GM04503 (cell line): ENCODE measurements at regions not wholly inside any gene's neighbourhood (a gene's known extent, or its start where the extent isn't known, plus 50 kb on each side); places are given as distances from the start of the nearest gene placed in this dataset.
"Not testable (repeated sequence)": the region's sequence is repeated elsewhere in the genome, so short reads cannot be mapped to it uniquely, and the experiment has no call there.

Source experiments
- DNase-seq: peaks from one replicate; pipeline ENCODE4 v3.0.0-alpha.2; 2012; ENCODE audit warnings: low read depth

DNA sequence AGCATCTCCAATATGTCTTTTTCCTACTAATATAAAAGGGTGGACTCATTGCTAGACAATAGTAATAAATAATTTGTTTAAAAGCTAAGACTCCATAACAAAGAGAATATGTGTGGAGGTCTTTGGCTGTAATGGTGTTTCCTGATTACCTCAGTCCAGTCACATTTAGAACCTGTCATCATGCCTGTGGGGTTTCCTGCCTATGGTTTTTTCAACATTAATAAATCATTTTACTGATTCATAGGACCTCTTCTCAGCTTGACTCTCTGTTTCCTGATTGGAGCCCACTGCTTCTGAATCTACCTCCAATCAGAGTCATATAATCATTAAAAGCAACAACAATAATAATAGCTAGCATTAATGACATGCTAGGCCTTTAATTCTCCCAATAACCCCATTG, 52.4 kb upstream of the GNAI1 start:
- no peak for DNase-seq

DNA sequence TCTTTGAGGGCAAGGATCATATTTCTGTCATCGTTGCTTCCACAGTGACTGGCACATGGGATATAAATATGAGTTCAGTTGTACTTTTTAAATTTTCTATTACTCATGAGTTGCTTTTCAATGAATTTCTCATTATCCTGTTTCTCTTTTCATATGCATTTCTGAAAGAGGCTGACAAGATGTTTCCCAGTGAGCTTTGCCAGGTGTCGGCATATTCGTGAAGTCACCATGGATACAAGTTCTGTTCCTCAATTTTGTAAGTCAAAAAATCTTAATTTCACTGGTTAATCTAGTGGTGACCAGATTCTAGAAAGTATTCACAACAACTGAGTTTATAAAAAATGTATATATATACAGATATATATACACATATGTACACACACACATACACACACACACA, 55.7 kb upstream of the GNAI1 start:
- no peak for DNase-seq

DNA sequence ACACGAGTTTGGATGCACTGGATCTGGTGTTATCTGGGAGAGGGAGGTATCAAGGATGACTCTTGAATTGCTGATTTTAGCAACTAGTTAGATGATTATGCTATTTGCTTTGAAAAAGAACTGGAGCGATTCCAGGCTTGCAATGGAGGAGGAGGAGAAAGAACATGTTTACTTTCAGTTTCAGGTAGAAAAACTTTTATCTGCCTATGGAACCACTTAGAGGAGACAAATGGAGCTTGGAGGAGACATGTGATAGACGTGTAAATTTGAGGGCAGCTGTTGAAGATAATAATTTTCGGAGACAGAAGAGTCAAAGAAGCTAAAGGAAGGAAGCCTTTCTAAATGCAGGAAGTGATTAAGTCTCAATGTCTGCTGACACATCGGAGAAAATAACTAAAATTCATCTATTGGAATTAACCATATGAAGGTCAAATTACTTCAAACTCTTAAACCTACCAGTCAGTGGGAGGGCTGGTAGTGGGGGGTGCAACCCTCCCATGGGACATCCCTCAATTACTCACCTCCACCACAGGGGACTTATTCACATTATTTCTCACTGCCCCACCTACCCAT, 56.4 kb upstream of the GNAI1 start:
- no peak for DNase-seq

DNA sequence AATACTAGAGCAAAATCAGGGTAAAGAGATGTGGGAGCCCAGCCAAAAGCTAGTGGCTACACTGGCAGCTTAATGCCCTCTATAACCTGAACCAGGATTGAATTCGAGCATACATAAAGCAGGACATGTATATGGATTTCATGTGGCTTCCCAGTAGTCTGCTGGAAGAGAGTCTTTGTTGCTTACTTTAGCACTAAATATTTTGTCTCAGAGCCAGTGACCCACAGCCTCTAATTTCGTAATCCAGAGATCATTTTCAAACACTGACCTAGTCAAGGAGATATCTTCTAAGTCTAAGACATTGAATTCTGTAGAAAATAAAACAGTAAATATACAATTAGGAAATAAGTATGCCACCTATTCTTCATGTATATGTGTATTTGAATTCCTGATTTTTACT, 64.2 kb upstream of the GNAI1 start:
- DNase-seq = no peak

DNA sequence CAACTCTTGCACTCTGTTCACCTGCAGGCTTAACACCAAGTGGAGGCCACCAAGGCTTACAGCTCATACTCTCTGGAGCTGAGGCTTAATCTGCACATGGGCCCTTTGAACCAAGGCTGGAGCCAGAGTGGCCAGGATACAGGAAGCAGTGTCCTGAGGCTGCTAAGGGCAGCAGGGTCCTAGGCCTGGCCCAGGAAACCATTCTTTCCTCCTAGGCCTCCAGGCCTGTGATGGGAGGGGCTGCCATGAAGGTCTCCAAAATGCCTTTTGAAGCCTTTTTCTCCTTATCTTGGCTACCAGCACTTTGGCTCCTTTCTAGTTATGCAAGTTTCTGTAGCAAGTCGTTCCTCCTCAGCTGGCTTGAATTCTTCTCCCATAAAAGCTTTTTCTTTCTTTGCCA, 68.0 kb upstream of the GNAI1 start:
- no peak for DNase-seq

DNA sequence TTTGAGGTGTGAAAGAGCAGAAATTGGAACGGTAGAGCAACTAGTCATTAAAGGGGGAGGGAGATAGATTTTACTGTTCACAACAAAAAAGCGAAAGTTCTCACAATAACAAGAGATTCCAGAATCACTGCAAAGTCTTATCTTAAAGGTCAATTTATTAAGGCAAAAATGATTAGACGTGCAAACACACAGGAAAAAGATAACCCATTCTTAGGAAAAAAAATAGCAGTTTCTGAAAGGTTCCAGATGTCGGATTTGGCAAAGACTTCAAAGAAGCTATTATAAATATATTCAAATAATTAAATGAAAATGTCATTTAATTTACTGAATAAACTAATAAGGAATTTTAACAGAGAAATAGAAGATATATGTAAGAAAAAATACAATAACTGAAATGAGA, 70.8 kb upstream of the GNAI1 start:
- DNase-seq = no peak

DNA sequence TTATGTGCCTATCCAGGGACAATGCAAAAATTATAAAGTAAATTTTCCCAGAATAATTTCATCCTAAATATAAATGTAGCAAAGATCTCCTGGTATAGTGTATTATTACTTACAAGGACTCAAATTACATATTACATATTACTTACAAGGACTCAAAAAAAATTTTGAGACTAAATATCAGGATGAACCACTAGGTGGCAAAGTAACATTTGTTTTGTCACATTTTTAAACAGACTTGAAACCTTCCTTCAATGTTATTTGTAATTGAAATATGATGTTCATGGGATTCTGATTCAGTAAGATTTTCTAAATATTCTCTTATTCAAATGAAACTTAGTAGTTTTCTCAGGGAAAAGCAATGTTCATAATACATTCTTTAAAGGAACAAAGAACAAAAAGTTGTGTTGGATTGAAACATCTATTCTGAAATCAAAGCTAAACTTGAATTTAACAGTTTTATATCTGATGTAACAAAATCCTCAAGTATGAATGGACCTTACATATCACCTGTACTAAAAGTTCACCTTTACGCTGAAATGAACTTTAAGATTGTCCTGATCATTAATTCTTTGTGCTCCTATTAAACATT, 74.3 kb upstream of the GNAI1 start:
- DNase-seq = peak; percentile 22

DNA sequence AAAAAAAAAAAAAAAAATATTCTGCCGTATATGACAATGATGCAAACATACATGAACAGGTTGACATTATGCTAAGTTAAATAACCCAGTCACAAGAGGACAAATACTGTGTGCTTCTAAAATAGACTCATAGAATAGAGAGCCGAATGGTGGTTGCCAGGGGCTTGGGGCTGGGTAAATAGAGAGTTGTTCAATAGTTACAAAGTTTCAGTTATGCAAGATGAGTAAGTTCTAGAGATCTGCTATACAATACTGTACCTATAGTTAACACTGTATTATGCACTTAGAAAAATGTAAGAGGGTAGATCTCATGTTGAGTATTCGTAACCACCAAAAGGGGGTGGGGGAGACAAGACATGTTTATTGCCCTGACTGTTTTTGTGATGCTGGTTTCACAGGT, 77.1 kb upstream of the GNAI1 start:
- no peak for DNase-seq

DNA sequence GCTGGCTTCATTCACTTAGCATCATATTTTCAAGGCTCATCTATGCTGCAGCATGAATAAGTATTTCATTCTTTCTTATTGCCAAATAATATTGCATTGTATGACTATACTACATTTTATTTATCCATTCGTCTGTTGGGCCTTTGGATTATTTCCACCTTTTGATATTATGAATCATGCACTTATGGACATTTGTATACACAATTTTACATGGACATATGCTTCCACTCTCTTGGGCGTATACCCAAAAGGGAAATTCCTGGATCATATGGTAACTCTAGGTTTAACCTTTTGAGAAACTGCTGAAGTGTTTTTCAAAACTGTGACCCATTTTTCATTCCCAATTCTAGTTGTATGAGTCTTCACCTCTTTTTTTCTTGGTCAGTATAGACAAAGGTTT, 80.3 kb upstream of the GNAI1 start:
- no peak for DNase-seq

DNA sequence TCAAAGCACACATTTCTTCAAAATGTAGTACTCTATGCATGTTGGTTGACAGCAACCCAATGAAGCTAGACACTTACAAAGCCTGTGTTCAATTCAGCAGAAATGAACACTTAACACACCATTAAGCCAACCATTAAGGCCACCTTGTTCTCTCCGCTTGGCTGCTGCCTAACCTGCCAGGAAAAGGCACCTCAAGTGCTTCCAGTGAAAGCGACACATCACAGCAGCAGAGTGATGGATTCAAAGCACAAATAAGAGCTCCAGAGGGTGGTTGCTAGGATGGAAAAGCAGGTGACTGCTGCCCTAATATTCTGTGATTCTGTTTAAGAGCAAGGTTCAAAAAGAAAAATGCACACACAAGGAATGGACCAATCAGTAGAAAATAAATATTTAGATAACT, 81.5 kb upstream of the GNAI1 start:
- no peak for DNase-seq

DNA sequence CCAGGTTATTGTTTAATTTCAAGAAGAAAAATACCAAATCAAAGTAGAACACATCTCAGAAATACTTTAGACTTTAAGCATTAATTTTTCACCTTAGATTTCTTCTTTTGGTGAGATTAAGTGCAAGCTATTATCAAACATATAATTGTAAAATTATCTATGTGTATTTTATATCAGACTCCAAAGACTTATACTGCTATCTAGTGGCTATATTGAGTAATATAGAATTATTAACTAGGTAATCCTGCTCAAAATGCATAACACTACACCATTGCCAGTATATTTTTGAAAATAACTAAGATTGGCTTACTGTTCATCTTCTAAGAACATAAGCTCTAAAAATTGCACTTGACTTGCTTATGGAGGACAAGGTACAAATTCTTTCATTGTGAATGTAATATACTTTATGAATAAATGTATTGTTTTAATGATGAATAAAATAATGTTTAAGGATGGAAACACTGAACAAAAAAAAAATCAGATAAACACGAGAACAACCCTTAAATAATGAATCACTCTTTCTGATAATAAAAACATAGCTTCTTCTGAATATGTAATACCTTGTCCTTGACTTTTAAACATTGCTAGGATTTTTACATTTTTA, 86.7 kb upstream of the GNAI1 start:
- no peak for DNase-seq

DNA sequence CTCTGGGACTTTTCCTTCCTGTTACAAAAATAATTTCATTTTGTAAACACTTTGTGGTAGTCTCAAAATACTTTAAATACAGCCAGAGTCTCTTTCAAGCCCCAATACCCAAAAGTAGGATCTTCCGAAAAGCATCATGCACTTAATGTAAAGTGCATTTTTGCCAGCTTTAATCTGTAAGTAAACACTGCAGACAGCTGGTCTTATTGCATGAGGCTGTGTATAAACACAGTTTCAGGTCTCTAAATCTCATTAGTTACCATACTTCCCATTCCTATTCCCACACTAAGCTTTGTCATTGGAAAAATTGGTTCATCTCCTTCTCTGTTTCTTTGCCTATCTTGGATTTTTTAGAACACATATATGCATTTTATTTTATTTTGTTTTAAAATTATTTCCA, 87.6 kb upstream of the GNAI1 start:
- no peak for DNase-seq

DNA sequence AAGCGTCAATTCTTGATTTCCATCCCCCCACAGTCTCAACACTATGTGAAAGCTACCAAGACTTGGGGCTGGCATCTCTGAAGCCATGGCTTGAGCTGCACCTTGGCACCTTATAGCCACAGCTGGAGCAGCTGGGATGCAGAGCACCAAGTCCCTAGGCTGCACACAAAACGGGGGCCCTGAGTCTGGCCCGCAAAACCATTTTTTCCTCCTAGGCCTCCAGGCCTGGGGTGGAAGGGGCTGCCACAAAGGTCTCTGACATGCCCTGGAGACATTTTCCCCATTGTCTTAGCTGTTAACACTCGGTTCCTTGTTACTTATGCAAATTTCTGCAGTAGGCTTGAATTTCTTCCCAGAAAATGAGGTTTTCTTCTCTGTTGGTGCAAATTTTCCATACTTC, 89.8 kb upstream of the GNAI1 start:
- DNase-seq = no peak

DNA sequence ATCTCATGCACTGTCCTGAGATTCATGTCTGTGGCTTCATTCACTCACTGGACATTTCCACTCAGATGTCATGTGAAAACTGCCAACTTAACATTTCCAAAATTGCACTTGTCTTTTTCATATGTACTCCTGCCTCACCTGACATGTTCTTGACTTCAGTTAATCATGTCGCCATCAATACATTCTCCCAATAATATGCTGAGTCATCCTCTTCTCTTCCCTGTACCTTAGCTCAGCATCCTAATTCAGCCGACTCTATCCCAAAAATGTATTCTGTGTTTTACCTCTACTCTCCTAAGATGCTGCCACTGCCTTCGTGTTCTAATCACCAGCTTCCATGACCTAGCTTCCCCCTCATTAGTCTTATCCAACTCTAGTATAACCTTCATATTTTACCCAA, 93.9 kb upstream of the GNAI1 start:
- DNase-seq = no peak

DNA sequence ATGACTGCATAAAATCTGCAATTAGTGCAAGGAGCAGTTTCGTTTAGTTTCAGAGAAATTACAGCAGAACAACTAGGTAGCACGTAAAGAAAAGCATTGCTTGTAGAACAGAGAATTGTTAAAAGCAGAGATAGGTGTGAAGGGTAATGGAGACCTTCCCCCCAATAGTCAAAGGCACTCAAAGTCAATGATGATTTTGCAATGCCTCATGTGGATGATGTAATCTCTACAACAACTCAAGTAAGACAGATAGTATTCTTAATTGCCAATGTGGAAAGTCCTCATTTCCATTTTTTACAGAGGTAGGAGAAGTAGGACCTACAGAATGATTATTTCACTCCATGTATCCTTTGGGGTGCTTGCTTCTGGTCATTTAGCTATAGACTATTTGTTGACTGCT, 94.3 kb upstream of the GNAI1 start:
- no peak for DNase-seq

DNA sequence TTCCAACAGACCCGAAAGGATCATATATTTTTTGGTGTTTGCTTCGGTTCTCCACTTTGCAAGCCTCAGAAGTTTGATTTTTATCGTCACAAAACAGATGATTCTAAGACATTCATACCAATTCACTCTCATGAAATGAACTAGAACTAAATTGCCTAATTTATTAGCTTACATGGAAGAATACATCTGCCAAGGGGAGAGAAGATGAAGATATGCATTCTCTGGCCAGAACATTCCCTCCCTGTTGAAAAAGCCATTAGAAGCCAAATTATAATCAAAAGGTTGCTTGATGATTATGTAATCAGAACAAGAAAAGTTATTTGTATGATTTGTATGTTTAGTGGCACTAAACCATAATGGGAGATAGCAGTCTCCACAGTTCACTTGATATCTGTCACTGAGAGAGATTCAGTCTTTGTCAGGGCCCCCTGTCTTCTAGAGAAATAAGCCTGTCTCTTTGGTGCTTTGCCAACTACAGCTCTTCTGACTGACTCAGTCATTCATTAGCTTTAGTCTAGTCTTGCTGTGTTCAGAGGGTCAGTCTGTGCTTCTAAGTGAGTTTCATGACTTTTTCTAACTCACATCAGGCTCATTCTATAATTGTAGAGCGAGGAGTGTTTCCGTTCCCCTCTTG, 95.3 kb upstream of the GNAI1 start:
- no peak for DNase-seq

DNA sequence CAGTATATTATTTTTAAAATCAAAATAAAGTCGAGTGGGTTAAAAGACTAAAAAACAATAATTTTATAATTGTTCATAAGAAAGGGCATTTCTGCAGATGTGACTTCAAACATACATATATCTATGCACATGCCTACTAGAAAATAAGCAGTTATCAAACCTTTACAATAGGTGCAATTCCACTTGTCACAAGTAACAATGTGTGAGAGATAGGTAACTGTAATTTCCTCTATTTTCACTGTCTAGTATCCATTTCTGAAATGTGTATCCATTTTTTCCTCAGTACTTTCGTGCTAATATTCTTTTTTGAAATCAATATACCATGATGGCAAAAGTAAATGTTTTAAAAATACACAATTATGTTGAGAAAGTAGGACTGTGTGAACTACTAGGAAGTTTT, 96.9 kb upstream of the GNAI1 start:
- no peak for DNase-seq

DNA sequence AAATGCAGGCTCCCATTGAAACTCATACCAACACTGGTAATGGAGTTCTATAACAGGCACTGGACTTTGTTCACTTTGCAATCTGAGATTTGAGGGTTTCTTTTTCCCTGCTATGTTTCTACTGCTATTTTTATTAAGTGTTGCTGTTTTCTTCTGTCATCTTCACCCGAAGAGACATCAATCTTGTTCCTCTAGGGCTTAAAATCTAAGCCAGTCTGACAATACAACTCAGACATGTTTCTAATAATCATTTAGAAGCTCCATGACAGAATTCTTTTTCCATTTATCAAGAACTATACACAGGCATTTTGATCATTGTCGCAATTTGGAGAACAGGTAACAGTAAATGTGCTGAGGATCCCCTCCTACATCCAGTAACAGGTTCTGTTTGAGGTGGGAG, 98.5 kb upstream of the GNAI1 start:
- DNase-seq = no peak

DNA sequence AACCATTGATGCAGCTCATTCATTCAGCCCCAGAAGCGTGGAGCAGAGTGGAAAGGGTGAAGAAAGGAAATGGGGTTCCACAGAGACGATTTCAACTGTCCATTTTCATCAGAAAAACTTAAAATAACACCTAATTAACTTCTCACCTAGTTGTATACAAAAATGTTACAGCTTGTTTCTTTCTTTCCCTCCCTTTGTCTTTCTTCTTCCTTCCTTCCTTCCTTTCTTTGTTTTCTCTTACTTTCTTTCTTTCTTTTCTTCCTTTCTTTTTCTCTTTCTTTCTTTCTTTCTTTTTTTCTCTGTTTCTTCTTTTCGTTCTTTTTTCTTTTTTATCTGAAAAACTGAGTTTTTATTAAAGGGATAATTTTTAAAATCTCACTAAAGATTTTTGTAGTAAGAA, 105.9 kb upstream of the GNAI1 start:
- DNase-seq = no peak

DNA sequence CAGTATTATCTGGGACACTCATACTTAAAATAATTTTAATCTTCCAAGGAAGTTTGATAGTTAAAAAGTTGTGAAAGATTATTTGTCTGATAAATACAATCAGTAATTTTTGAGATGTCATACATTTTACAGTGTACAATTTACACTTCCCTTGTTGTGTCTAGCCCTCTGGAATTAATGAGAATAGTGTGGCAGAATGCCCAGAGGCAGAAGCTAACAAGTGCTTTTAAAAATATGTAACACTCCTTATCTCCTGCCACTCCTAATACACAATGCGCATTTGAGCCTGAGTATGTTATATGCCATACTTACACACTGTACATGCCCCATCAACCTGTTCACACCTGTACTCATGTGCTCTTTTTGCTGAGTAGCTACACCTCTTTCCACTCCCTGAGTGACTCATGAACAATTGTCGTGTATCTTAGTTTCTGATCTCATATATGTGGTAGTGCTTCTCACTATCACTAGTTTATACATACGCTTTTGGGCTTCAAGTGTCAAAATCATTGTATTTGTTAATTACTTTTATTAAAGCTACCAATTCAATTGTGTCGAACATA, 106.9 kb upstream of the GNAI1 start:
- no peak for DNase-seq

DNA sequence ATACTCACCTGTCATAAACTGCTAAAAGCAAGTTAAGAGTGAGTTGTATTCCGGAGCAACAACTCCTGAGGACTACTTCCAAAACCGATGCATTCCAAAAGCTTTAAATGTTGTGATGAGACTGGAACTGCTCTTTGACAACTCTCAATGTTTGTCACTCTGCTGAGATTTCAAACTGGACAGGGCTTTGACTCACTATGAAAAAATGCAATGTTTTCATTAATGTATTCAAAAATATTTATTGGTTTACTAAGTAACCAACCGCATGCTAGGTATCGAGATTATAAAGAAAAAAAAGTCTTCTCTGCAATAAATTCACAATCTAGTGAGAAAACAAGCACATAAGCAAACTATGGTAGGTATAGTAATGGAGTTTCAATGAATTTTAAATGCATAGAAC, 107.9 kb upstream of the GNAI1 start:
- no peak for DNase-seq

DNA sequence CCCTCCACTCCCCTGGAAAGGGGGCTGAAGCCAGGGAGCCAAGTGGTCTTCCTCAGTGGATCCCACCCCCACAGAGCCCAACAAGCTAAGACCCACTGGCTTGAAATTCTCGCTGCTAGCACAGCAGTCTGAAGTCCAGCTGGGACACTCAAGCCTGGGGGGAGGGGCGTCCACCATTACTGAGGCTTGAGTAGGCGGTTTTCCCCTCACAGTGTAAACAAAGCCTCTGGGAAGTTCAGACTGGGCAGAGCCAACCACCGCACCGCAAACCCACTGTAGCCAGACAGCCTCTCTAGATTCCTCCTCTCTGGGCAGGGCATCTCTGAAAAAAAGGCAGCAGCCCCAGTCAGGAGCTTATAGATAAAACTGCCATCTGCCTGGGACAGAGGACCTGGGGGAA, 114.4 kb upstream of the GNAI1 start:
- DNase-seq = not testable (repeated sequence)

DNA sequence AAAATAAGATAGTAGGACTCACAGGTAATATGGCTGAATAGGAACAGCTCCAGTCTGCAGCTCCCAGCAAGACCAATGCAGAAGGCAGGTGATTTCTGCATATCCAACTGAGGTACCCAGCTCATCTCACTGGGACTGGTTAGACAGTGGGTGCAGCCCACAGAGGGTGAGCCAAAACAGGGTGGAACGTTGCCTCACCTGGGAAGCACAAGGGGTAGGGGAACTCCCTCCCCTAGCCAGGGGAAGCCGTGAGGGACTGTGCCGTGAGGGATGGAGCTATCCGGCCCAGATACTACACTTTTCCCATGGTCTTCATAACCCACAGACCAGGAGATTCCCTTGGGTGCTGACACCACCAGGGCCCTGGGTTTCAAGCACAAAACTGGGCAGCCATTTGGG, 114.8 kb upstream of the GNAI1 start:
- not testable (repeated sequence) for DNase-seq
